GM18499 (cell line): ENCODE measurements at regions not wholly inside any gene's neighbourhood (a gene's known extent, or its start where the extent isn't known, plus 50 kb on each side); places are given as distances from the start of the nearest gene placed in this dataset.
A peak's percentile ranks its signal among the peaks of the same experiment; 100 is the strongest.
"Not testable (repeated sequence)": the region's sequence is repeated elsewhere in the genome, so short reads cannot be mapped to it uniquely, and the experiment has no call there.

Source experiments
- ATAC-seq: cut with Tn5 transposase; IDR thresholded peaks from one replicate; pipeline ENCODE4 v1.9.1; 2021; ENCODE audit warnings: moderate number of reproducible peaks; ENCODE audit not compliant: insufficient read depth, unreplicated experiment

- ATAC-seq, result peak; percentile 100
Observed at GRCh38 chr6:140774080-140774505, 1358.6 kb upstream of the GJE1 start.

- ATAC-seq, result no peak
Observed at GRCh38 chr6:140773276-140773675, 1359.4 kb upstream of the GJE1 start.

- ATAC-seq, result no peak
Observed at GRCh38 chr6:140772576-140772975, 1360.1 kb upstream of the GJE1 start.

GRCh38 chr6:140768133-140768532 lies 1364.6 kb upstream of the GJE1 start:
- ATAC-seq, result no peak

GRCh38 chr6:140766999-140767398 lies 1365.7 kb upstream of the GJE1 start:
- ATAC-seq, result no peak

- no peak for ATAC-seq
Observed at GRCh38 chr6:140758169-140758877, 1374.4 kb upstream of the GJE1 start.

GRCh38 chr6:140752234-140752633 lies 1377.8 kb upstream of the CITED2 start:
- no peak for ATAC-seq

GRCh38 chr6:140747114-140747513 lies 1372.7 kb upstream of the CITED2 start:
- no peak for ATAC-seq

- peak; percentile 93 for ATAC-seq
Observed at GRCh38 chr6:140744659-140745320, 1370.3 kb upstream of the CITED2 start.

- no peak for ATAC-seq
Observed at GRCh38 chr6:140736231-140736630, 1361.8 kb upstream of the CITED2 start.

GRCh38 chr6:140732991-140733390 lies 1358.5 kb upstream of the CITED2 start:
- ATAC-seq, result no peak

- ATAC-seq, result no peak
Observed at GRCh38 chr6:140732155-140732554, 1357.7 kb upstream of the CITED2 start.

- ATAC-seq, result no peak
Observed at GRCh38 chr6:140731741-140732140, 1357.3 kb upstream of the CITED2 start.

- ATAC-seq, result no peak
Observed at GRCh38 chr6:140729521-140729920, 1355.1 kb upstream of the CITED2 start.

GRCh38 chr6:140718021-140718420 lies 1343.6 kb upstream of the CITED2 start:
- no peak for ATAC-seq

GRCh38 chr6:140713495-140713894 lies 1339.0 kb upstream of the CITED2 start:
- no peak for ATAC-seq

GRCh38 chr6:140711019-140711613 lies 1336.7 kb upstream of the CITED2 start:
- ATAC-seq, result no peak

GRCh38 chr6:140708441-140708840 lies 1334.0 kb upstream of the CITED2 start:
- no peak for ATAC-seq

GRCh38 chr6:140704008-140704407 lies 1329.6 kb upstream of the CITED2 start:
- ATAC-seq, result not testable (repeated sequence)

GRCh38 chr6:140697585-140697984 lies 1323.1 kb upstream of the CITED2 start:
- no peak for ATAC-seq

GRCh38 chr6:140684776-140685550 lies 1310.5 kb upstream of the CITED2 start:
- ATAC-seq, result no peak
